GM23248 (cell line): ENCODE measurements at regions not wholly inside any gene's neighbourhood (a gene's known extent, or its start where the extent isn't known, plus 50 kb on each side); places are given as distances from the start of the nearest gene placed in this dataset.

ENCODE experiments used
- EZH2 ChIP-seq: fragments of 200-600 bp; sonication (generic); IDR thresholded peaks from 2 replicates; pipeline ENCODE4 v1.6.1; 2018; ENCODE audit warnings: antibody characterized with exemption, mild to moderate bottlenecking; ENCODE audit not compliant: insufficient read depth, poor library complexity, severe bottlenecking
- EZH2phosphoT487 ChIP-seq: fragments of 200-600 bp; sonication (generic); IDR thresholded peaks from 2 replicates; pipeline ENCODE4 v1.6.1; 2018; ENCODE audit warnings: antibody characterized with exemption, moderate library complexity, mild to moderate bottlenecking, low read depth; ENCODE audit not compliant: insufficient read depth

- TF ChIP-seq EZH2phosphoT487 = no peak
- TF ChIP-seq EZH2 = no peak
These were observed 120.9 kb downstream of the MRM1 start for GRCh38 chr17:36722121-36722902.
